ENCODE measurements at regions not wholly inside any gene's neighbourhood (a gene's known extent, or its start where the extent isn't known, plus 50 kb on each side); places are given as distances from the start of the nearest gene placed in this dataset.
"Not testable (repeated sequence)": the region's sequence is repeated elsewhere in the genome, so short reads cannot be mapped to it uniquely, and the experiment has no call there.

GRCh38 chr1:222415441-222415840, 132.5 kb downstream of the HHIPL2 start:
- no peak for DNase-seq

GRCh38 chr1:222413991-222414549, 133.8 kb downstream of the HHIPL2 start:
- DNase-seq: no peak

GRCh38 chr1:222413436-222413835, 134.5 kb downstream of the HHIPL2 start:
- DNase-seq: no peak

GRCh38 chr1:222404710-222405109, 143.2 kb downstream of the HHIPL2 start:
- DNase-seq: no peak

- no peak for DNase-seq
Observed at GRCh38 chr1:222399197-222399596, 148.7 kb downstream of the HHIPL2 start.

GRCh38 chr1:222394224-222394623, 153.7 kb downstream of the HHIPL2 start:
- no peak for DNase-seq

GRCh38 chr1:222392556-222392955, 155.3 kb downstream of the HHIPL2 start:
- DNase-seq: no peak

- DNase-seq: no peak
Observed at GRCh38 chr1:222390181-222390580, 157.7 kb downstream of the HHIPL2 start.

- no peak for DNase-seq
Observed at GRCh38 chr1:222387007-222387814, 160.7 kb downstream of the HHIPL2 start.

GRCh38 chr1:222385955-222386354, 161.9 kb downstream of the HHIPL2 start:
- DNase-seq: no peak

- no peak for DNase-seq
Observed at GRCh38 chr1:222385262-222385661, 162.6 kb downstream of the HHIPL2 start.

- DNase-seq: no peak
Observed at GRCh38 chr1:222384531-222384930, 163.4 kb downstream of the HHIPL2 start.

GRCh38 chr1:222382171-222382570, 165.7 kb downstream of the HHIPL2 start:
- DNase-seq: no peak

GRCh38 chr1:222377428-222378088, 170.3 kb downstream of the HHIPL2 start:
- no peak for DNase-seq

- not testable (repeated sequence) for DNase-seq
Observed at GRCh38 chr1:222376791-222377190, 171.1 kb downstream of the HHIPL2 start.

GRCh38 chr1:222375701-222376100, 172.2 kb downstream of the HHIPL2 start:
- no peak for DNase-seq

GRCh38 chr1:222373831-222374602, 173.9 kb downstream of the HHIPL2 start:
- no peak for DNase-seq

- DNase-seq: no peak
Observed at GRCh38 chr1:222373216-222373615, 174.7 kb downstream of the HHIPL2 start.

GRCh38 chr1:222372221-222372620, 175.7 kb downstream of the HHIPL2 start:
- no peak for DNase-seq

- DNase-seq: no peak
Observed at GRCh38 chr1:222370913-222371675, 176.8 kb downstream of the HHIPL2 start.

GRCh38 chr1:222370081-222370912, 177.6 kb downstream of the HHIPL2 start:
- no peak for DNase-seq
